KG1 (cell line): ENCODE measurements at regions not wholly inside any gene's neighbourhood (a gene's known extent, or its start where the extent isn't known, plus 50 kb on each side); places are given as distances from the start of the nearest gene placed in this dataset.
"Not testable (repeated sequence)": the region's sequence is repeated elsewhere in the genome, so short reads cannot be mapped to it uniquely, and the experiment has no call there.

Source experiments
- DNase-seq: peaks from one replicate; lab custom pipeline; 2025; lab: John Stamatoyannopoulos, UW

GRCh38 chr3:74134831-74135230 is 479.6 kb downstream of the CNTN3 start:
- no peak for DNase-seq

DNA sequence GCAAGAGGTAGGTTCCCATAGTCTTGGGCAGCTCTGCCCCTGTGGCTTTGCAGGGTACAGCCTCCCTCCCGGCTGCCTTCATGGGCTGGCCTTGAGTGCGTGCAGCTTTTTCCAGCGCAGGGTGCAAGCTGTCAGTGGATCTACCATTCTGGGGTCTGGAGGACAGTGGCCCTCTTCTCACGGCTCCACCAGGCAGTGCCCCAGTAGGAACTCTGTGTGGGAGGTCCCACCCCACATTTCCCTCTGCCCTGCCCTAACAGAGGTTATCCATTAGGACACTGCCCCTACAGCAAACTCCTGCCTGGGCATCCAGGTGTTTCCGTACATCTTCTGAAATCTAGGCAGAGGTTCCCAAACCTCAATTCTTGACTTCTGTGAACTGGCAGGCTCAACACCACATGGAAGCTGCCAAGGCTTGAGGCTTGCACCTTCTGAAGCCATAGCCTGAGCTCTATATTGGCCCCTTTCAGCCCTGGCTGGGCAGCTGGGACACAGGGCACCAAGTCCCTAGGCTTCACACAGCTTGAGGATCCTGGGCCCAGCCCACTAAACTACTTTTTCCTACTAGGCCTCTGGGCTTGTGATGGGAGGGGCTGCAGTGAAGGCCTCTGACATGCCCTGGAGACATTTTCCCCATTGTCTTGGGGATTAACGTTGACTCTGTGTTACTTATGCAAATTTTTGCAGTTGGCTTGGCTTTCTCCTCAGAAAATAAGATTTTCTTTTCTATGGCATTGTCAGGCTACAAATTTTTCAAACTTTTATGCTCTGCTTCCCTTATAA is 482.7 kb downstream of the CNTN3 start:
- not testable (repeated sequence) for DNase-seq

DNA sequence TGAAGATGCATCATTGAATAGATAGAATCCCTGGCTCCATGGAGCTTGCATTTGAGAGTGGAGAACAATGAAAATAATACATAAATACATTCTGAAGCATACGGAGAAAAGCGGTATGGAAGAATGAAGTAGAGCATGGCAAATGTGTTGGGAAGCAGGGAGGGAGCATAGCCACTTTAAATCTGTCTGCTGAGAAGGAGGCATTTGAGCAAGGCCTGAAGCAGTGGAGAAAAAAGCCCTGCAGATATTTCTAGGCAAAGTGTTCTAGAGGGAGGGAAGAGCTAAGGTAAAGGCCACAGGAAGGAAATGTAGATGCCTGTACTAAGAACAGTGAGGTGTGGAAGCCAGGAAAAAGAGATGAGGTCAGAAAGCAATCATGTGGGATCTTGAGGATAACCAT is 484.8 kb downstream of the CNTN3 start:
- no peak for DNase-seq

- no peak for DNase-seq
Measured at GRCh38 chr3:74129056-74129455, 485.4 kb downstream of the CNTN3 start.

GRCh38 chr3:74127256-74127655 is 487.2 kb downstream of the CNTN3 start:
- no peak for DNase-seq

GRCh38 chr3:74124782-74125181 is 489.7 kb downstream of the CNTN3 start:
- no peak for DNase-seq

- DNase-seq: no peak
Measured at GRCh38 chr3:74122281-74122680, 492.2 kb downstream of the CNTN3 start.

GRCh38 chr3:74121761-74122160 is 492.7 kb downstream of the CNTN3 start:
- no peak for DNase-seq

GRCh38 chr3:74119221-74119620 is 494.5 kb upstream of the PDZRN3 start:
- no peak for DNase-seq

DNA sequence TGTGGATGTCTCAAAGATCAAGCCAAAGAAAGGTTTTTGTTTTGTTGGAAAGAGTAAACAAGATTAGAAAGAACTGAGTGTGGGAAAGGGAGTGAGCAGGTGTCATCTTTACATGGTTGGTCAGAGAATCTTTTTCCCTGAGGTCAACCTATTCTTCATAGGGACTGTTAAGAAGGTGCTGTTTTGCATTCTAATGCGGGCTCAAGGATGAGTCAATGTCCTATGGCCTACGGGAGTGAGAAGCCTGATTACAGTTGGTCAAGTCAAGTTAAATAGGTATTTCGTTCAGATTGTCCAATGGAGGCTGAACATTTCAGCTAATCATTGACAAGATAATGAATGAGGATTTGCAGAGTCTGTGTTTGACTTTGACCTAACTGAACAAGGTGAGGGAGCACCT is 491.2 kb upstream of the PDZRN3 start:
- no peak for DNase-seq

DNA sequence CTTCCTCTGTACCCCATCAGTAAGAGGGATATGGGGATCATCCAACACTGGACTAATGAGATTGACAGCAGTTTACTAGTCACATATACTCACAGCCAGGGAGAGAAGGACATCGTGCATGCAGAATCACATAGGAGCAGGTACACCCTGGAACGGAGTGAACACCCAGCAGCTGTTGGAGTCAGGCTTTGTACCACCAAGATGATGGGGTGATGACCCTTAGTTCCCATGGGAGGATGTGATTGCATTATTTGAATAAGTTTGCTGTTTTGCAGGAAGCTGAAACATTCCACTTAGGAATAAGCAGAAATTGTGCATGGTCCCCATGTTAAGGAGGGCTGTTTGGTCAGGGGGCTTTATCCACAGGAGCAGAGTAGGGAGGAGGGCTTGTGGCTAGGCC is 482.7 kb upstream of the PDZRN3 start:
- no peak for DNase-seq

DNA sequence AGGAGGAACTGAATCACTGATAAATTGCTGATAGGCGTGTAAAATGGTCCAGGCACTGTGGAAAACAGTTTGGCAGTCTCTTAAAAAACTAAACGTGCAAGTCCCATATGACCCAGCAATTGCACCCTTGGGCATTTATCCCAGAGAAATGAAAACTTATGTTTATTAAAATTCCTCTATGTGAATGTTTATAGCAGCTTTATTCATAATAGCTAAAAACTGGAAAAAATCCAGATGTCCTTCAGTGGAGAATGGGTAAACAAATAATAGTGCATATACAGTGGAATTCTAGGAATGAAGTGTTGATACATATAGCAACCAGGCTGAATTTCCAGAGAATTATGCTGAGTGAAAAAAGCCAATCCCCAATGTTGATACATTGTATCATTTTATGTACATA is 482.2 kb upstream of the PDZRN3 start:
- no peak for DNase-seq

DNA sequence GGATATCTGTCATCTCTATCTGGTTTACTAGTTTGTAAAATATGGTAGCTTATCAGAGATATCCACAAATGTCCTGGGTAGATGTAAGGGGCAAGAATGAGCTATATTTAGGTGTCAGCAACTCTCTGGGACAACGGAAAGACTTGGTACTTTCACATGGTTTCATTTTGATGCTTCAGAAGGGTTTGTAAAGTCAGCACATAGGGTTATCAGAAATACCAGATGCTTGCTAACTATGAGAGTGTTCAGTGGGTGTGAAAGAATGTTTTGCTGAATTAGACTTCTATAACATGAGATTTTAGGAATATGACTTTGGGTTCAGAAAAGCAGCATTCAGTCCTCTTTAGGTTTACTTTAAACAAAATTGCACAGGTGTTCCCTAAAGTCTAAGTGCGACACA is 466.5 kb upstream of the PDZRN3 start:
- DNase-seq: no peak

GRCh38 chr3:74089814-74090213 is 465.1 kb upstream of the PDZRN3 start:
- DNase-seq: no peak

- DNase-seq: no peak
Measured at GRCh38 chr3:74080056-74080461, 455.3 kb upstream of the PDZRN3 start.

GRCh38 chr3:74075241-74075640 is 450.5 kb upstream of the PDZRN3 start:
- no peak for DNase-seq

- DNase-seq: no peak
Measured at GRCh38 chr3:74074700-74075099, 450.0 kb upstream of the PDZRN3 start.

- no peak for DNase-seq
Measured at GRCh38 chr3:74067296-74067695, 442.6 kb upstream of the PDZRN3 start.

GRCh38 chr3:74066456-74066855 is 441.7 kb upstream of the PDZRN3 start:
- DNase-seq: no peak

- no peak for DNase-seq
Measured at GRCh38 chr3:74059923-74060600, 435.3 kb upstream of the PDZRN3 start.

DNA sequence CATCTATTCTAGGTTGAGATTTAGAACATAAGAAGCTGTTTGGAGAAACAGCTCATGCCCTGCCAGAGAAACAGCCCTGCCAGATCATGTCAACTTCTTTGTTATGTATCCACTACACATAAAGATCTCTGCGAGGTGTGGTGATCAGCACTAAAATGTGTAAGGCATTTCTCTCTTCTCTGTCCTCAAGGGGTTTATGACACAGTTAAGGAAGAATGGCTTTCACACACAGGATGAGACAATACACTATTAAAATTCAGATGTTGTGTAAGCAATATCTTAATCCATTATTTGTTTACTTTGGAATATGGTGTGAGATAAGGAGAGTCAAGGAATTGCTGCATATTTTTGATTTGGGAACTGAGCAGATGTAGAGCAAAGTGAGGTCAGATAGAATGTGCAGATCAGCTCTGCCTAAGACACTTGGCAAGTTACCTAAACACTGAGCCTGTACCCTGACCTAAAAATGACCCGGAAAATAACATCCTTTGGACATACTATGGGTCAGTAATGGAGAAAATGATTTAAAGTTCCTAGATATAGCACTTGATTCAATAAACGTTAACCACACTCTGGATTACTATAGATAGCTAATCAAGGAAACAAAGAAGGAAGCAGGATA is 434.7 kb upstream of the PDZRN3 start:
- no peak for DNase-seq

GRCh38 chr3:74057169-74057568 is 432.4 kb upstream of the PDZRN3 start:
- no peak for DNase-seq

- DNase-seq: no peak
Measured at GRCh38 chr3:74055061-74055460, 430.3 kb upstream of the PDZRN3 start.
